GM12892 (cell line): ENCODE measurements at regions not wholly inside any gene's neighbourhood (a gene's known extent, or its start where the extent isn't known, plus 50 kb on each side); places are given as distances from the start of the nearest gene placed in this dataset.

Experiments used
- DNase-seq: peaks from one replicate; pipeline ENCODE4 v3.0.0; 2011; ENCODE audit not compliant: insufficient read length
- FAIRE-seq: peaks from 2 replicates; lab custom pipeline; 2011; peaks lifted over from hg19 to GRCh38; lab: Jason Lieb, UNC
- POLR2A ChIP-seq: IDR thresholded peaks from 2 replicates; pipeline ENCODE4 v1.6.1; 2011; ENCODE audit warnings: low read depth, low read length, control low read depth
- POLR2AphosphoS5 ChIP-seq: IDR thresholded peaks from 2 replicates; pipeline ENCODE4 v1.6.1; 2011; ENCODE audit warnings: low read depth, low read length, control low read depth
- TAF1 ChIP-seq: IDR thresholded peaks from 2 replicates; pipeline ENCODE4 v1.6.1; 2011; ENCODE audit warnings: low read depth, mild to moderate bottlenecking, control low read depth, low read length, borderline replicate concordance

DNA sequence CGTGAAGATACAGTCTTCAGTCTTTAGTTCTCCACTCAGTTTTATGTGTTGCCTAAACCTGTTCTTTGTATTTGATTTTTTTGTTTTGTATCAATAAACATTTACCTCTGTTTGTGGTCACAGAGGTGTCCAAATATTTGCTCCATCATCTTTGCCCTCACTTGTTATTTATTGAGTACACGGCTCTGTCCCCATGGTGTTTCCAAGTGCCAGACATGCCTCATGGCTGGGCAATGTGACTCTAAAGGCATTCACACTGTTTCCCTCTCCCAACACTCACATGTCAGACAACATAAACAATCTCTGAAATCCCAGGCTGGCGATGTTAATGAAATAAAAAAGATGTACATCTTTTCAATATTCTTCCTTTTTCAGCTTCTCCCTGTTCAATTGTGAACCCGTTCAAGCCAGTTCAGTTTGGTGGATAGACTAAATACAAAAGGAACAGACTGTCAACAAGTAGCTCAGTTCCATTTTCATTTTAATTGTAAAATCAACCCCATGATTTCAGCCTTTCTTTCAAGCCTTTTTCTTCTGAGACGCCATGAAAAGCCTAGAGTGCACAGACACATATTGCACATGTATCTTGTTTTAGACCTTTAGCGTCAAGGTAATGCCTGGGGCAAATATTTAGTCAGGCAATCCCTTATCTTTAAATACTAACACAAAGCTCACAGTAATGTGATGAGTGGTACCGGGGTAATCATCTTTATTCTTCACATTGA, 680.7 kb downstream of the GALC start:
- FAIRE-seq, result no peak
- TF ChIP-seq POLR2AphosphoS5, result no peak
- TF ChIP-seq POLR2A, result no peak
- no peak for DNase-seq

DNA sequence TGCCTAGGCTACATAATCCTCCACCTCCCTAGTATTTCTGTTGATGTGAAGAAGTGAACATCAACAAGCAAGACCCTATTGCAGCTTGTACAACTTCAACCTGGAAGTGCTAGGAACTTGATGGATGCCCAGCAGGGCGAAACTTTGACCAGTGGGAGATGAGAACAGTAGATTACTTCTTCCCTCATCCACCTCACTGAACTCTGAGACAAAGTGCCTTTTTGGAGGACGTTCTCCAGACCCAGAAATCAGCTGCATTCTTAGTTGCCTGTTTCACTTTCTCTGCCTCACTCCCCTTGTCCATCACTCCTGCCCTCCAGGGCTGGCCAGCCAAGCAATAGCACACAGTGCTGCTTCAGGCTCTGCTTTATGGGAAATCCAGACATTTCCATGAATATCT, 683.4 kb downstream of the GALC start:
- FAIRE-seq (no peak), DNase-seq (no peak)

DNA sequence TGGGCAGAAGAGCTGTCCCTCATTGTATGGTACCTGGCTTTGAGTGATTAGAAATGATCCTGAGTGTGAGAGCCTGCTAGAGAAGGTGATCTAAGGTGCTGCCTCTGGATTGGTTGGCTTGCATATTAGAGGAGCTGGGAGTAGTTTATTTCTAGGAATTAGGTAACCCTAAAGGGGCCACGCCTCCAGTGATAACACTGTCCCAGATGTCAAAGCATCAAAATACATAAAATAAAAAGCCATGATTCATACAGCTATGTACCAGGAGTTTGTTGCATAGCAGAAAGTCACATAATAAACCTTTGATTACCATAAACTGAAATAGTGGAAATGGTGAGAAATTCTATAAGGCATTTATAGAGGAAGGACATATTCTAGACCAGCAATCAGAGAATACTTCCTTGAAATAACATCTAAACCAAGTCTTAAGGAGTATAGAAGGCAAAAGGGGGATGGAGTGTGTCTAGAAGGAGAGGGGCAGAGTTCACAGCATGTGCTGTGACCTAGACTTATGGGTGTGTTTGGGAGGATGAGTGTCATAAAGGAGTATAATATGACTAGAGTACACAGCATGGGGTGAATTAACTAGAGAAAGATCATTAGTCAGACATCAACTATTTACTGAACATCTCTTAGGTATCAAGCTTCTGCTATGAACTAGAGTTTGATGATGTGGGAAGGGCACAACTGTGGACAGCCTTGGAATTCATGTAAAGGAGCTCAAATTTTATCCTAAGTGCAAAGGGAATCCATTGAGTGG, 686.4 kb downstream of the GALC start:
- no peak for TF ChIP-seq POLR2AphosphoS5
- no peak for TF ChIP-seq POLR2A
- TF ChIP-seq TAF1, result no peak
- FAIRE-seq (no peak), DNase-seq (no peak)

More for the DNA sequence above, 683.4 kb downstream of the GALC start:
- TF ChIP-seq TAF1 (no peak), POLR2A (no peak), POLR2AphosphoS5 (no peak)

DNA sequence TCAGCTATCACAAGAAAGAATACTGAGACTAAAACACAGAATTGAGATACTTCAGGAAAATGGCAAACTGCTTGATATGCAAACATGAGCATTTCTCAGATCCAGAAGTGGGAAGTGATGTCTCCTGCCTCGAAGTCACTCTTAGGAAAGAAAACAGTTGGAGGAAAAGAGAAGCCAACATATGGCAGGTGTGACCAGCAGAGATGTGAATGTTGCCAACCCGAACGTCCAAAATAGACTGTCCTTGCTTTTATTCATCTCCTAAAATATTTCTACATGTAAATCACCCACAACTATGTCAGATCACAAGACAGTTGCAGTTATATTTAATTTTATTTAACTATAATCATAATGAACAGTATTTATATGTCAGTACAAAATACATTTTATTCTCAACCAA, 687.6 kb downstream of the GALC start:
- FAIRE-seq (no peak), DNase-seq (no peak)
- TF ChIP-seq POLR2A (no peak), TAF1 (no peak)

DNA sequence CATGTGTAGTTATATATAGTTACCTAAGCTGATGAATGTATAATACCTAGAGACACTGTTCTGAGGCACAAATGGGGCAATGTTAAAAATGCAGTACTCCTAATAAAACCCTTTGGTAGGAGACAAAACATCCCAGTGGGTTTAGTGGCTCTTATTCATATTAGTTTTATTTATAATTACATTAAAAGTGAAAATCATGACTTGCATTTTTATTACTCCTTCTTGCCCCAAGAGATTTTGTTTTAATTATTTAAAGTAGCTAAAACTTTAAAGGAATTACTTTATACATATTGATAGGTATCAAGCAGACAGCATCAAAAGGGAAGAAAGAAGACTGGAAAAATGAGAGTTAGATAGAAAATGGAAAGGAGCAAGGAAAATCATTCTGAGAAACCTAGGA, 688.6 kb downstream of the GALC start:
- FAIRE-seq, result no peak
- no peak for DNase-seq
- no peak for TF ChIP-seq POLR2AphosphoS5
- no peak for TF ChIP-seq POLR2A
- TF ChIP-seq TAF1, result no peak

DNA sequence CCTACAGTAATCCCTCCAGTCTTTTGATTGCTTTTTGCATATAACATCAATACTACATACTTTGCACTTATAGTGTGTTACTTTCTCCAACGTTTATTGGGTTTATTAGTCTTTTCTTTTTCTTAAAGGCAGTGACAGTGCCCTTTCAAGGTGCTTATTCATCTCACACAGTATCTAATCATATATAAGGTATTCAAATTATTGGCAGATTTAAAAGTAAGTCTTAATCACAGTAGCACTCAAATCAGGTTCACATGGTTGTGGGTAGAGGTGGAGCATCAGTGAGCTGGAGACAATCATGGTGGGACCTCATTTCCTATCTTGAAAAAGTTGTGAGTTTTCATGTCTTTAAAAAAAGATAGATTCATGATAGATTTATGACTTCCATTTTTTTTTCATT, 706.2 kb downstream of the GALC start:
- FAIRE-seq (no peak), DNase-seq (no peak)
- no peak for TF ChIP-seq TAF1
- no peak for TF ChIP-seq POLR2AphosphoS5
- no peak for TF ChIP-seq POLR2A

DNA sequence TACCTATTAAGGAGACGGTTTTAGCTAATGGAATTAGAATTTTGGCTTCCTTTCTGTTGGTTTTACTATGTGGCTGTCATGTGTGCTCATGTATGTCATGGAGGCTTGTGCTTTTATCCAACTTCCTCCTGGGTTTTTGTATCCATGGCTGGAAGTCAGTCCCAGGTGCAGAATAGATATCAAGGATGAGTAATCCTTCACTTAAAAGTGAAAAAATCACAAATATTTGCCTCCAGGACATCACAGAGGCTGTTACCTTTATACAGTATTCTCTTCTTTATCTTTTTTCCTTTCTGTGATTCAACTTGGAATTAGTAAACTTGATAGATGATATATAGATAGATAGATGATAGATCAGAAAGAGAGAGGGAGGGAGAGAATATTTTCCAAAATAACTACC, 706.8 kb downstream of the GALC start:
- FAIRE-seq (no peak), DNase-seq (no peak)
- no peak for TF ChIP-seq TAF1
- no peak for TF ChIP-seq POLR2A
- TF ChIP-seq POLR2AphosphoS5, result no peak

DNA sequence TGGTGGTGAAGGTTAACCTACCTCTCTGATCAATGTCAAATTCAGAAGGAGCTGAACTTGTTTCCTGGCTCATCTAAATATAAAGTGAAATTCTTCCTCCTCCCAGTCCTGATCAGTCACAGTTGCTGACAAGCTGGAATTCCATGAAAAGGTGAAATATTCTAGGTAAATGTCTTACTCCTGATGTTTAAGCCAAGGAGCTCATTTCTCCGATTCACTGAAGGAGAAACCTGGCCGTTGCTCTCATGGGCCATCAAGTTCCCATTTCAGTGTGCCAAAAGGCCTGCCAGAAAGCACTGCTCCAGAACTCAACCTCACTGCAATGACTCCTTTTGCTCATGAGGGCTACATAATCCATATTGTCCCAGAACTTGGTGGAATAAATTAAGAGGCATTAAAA, 707.5 kb downstream of the GALC start:
- no peak for FAIRE-seq
- TF ChIP-seq TAF1 (no peak), POLR2A (no peak), POLR2AphosphoS5 (no peak)
- no peak for DNase-seq

DNA sequence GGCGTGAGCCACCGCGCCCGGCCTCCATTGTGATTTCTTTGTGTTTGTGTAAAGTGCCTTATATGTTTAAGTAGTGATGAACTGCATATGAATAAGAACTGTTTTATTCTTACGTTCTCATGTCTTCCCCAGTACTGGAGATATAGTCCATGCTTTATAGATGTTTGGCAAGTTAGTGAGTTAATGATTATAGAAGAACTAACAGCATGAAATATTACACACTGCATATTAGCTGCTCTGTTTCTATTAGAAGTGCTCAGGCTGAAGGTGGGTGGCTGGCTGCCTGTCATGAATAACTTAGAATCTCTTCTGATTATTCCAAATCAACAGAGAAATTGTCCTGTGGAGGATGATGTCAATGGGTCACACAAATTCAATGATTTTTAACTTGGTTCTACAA, 709.4 kb downstream of the GALC start:
- FAIRE-seq (no peak), DNase-seq (no peak)
- TF ChIP-seq TAF1, result no peak
- no peak for TF ChIP-seq POLR2A
- TF ChIP-seq POLR2AphosphoS5, result no peak

DNA sequence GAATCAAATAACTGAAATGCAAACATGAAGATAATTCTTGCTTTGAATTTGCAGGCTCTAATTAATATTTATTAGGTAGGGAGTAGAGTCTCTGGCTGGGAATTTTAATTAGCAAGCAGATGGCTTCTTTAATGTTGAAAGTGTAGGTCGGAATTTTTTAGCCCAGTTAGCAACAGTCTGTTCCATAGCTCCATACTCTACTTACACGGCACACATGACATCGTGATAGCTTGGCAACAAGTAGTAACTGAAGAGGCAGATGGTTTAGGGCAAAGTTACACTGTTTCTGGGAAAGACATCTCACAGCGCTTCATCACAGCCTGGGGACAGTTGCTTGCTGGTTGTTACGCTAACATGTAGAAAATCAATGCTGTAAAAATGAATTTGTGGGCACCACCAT, 710.7 kb downstream of the GALC start:
- no peak for TF ChIP-seq POLR2A
- no peak for TF ChIP-seq POLR2AphosphoS5
- TF ChIP-seq TAF1, result no peak
- FAIRE-seq (no peak), DNase-seq (no peak)

DNA sequence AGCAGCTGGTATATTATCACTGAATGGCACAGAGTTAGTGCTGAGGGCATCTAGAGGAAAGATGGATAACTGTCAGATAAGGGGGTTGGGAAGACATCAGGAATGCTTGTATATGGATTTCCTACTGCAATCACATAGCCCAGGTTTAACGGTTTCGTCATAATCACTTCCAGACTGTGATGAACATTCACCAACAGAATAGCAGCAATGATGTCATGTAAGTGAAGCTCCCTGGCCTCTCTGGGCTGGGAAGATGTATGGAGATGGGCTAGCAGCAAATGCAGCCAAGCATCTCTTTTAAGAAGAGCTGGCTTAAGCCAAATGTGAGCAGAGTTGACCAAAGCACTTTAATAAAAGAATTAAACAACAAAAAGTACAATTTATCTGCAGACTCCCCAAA, 714.6 kb downstream of the GALC start:
- DNase-seq, result no peak
- no peak for TF ChIP-seq POLR2A
- no peak for TF ChIP-seq TAF1
- no peak for TF ChIP-seq POLR2AphosphoS5
- FAIRE-seq, result no peak

DNA sequence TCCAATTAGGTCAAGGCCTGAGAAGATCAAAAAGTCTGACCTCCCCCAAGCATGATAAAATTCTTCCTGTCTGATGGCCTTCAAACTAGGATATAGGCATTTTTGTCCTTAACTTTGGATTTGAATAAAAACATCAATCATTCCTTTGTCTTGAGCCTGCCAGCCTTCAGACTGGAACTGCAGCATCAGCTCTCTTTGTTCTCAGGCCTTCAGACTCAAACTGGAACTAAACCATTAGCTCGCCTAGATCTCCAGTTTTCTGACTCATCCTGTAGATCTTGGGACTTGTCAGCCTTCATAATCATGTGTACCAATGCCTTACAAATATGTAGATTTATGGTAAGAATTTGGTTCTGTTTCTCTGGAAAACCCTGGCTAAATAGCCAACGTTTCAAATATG, 721.7 kb downstream of the GALC start:
- FAIRE-seq (no peak), DNase-seq (no peak)
- TF ChIP-seq POLR2AphosphoS5 (no peak), TAF1 (no peak), POLR2A (no peak)
